Activated naive CD8-positive, alpha-beta T cell treated with anti-CD3 and anti-CD28 coated beads for 36 hours (primary cell): ENCODE measurements at regions not wholly inside any gene's neighbourhood (a gene's known extent, or its start where the extent isn't known, plus 50 kb on each side); places are given as distances from the start of the nearest gene placed in this dataset.

Experiments used
- DNase-seq: peaks from one replicate; pipeline ENCODE4 v3.0.0; 2021
- H3K27ac Mint-ChIP-seq: one replicate; pipeline ENCODE4 v1.8.0; 2022; ENCODE audit warnings: mild to moderate bottlenecking, moderate library complexity, mixed read lengths
- H3K27me3 Mint-ChIP-seq: one replicate; pipeline ENCODE4 v1.8.0; 2022; ENCODE audit warnings: mild to moderate bottlenecking, mixed read lengths
- H3K36me3 Mint-ChIP-seq: one replicate; pipeline ENCODE4 v1.8.0; 2021; ENCODE audit warnings: mild to moderate bottlenecking, mixed read lengths
- H3K4me1 Mint-ChIP-seq: one replicate; pipeline ENCODE4 v1.8.0; 2021; ENCODE audit warnings: mixed read lengths
- H3K4me3 Mint-ChIP-seq: one replicate; pipeline ENCODE4 v1.8.0; 2022; ENCODE audit warnings: mild to moderate bottlenecking, moderate library complexity, mixed read lengths
- H3K9me3 Mint-ChIP-seq: one replicate; pipeline ENCODE4 v1.8.0; 2022; ENCODE audit warnings: mixed read lengths

DNA sequence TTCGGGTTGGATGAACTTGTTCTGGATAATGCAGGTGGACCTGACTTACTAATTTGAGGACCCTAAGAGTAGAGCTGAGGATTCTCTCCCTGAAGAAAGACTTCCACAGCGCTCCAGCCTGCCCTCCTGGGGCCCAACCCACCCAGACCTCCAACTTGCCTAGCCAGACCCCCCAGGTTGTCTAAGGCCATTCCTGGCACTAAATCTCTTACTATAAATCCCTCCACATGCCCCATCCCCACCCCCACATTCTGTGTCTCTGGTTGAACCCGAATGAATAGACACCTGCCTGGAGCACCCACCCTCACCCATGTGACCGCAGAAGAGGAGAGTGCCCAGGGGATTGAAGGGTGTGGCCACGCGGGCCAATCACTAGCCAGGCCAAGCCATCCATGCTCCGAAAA is 1480.0 kb downstream of the TBC1D22A start:
- no peak for DNase-seq
- Mint-ChIP-seq H3K4me3 (no peak overlapping the region), H3K9me3 (no peaks in the 10 kb centered on the region), H3K4me1 (peaks cover 2% of the 10 kb centered on the region), H3K36me3 (no peaks in the 10 kb centered on the region), H3K27ac (no peak overlapping the region), H3K27me3 (peaks cover 13% of the 10 kb centered on the region)

GRCh38 chr22:48241658-48242057 is 1479.2 kb downstream of the TBC1D22A start:
- no peaks in the 10 kb centered on the region for H3K36me3 Mint-ChIP-seq
- H3K27me3 Mint-ChIP-seq = peaks cover 13% of the 10 kb centered on the region
- no peak overlapping the region for H3K4me3 Mint-ChIP-seq
- no peak for DNase-seq
- no peak overlapping the region for H3K27ac Mint-ChIP-seq
- no peaks in the 10 kb centered on the region for H3K9me3 Mint-ChIP-seq
- peaks cover 2% of the 10 kb centered on the region for H3K4me1 Mint-ChIP-seq

GRCh38 chr22:48240935-48241230 is 1478.4 kb downstream of the TBC1D22A start:
- DNase-seq = no peak
- H3K36me3 Mint-ChIP-seq = no peaks in the 10 kb centered on the region
- H3K27ac Mint-ChIP-seq = no peak overlapping the region
- peaks cover 2% of the 10 kb centered on the region for H3K4me1 Mint-ChIP-seq
- H3K27me3 Mint-ChIP-seq = peaks cover 13% of the 10 kb centered on the region
- H3K4me3 Mint-ChIP-seq = no peak overlapping the region
- no peaks in the 10 kb centered on the region for H3K9me3 Mint-ChIP-seq

- peaks cover 2% of the 10 kb centered on the region for H3K4me1 Mint-ChIP-seq
- DNase-seq = no peak
- peaks cover 10% of the 10 kb centered on the region for H3K27me3 Mint-ChIP-seq
- H3K4me3 Mint-ChIP-seq = no peak overlapping the region
- H3K27ac Mint-ChIP-seq = no peak overlapping the region
- H3K9me3 Mint-ChIP-seq = no peaks in the 10 kb centered on the region
- no peaks in the 10 kb centered on the region for H3K36me3 Mint-ChIP-seq
Observed at GRCh38 chr22:48240148-48240934, 1477.9 kb downstream of the TBC1D22A start.

DNA sequence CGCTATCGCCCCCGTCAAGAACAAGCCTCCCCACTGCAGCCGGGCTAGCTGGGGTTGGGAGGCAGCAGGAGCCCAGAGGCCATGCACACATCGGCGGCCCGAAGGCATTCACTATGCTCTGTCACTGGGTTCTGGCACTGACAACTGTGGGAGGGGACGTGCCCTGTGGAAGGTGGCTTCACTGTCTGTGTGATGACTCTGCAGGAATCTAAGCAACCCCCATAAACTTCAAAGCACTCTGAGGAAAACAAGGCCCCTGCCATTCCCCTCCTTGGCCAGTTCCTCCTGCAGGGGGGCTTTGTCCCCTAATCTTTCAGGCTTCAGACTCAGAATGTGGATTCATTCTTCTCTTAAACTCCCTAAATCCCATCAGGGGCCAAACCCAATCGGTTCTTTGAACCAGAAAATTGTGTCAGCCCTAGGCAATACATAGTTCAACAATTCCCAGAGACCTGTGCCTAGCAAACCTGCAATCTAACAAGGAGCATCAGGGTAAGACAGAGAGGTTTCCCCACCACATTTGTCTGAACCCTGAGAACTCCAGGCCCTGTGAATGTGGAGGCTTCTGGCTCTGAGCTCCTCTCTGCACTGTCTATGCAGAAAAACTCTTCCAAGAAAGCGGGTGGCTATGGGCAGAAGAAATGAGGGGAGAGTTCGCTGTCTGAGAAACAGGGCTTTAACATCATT is 1477.2 kb downstream of the TBC1D22A start:
- DNase-seq = no peak
- Mint-ChIP-seq H3K4me1 (peaks cover 2% of the 10 kb centered on the region), H3K9me3 (peaks cover 2% of the 10 kb centered on the region), H3K4me3 (no peak overlapping the region), H3K27ac (no peak overlapping the region), H3K27me3 (peaks cover 9% of the 10 kb centered on the region), H3K36me3 (no peaks in the 10 kb centered on the region)

- no peak overlapping the region for H3K27ac Mint-ChIP-seq
- H3K4me3 Mint-ChIP-seq = no peak overlapping the region
- peaks cover 2% of the 10 kb centered on the region for H3K9me3 Mint-ChIP-seq
- H3K36me3 Mint-ChIP-seq = no peaks in the 10 kb centered on the region
- no peak for DNase-seq
- H3K4me1 Mint-ChIP-seq = peaks cover 2% of the 10 kb centered on the region
- peaks cover 9% of the 10 kb centered on the region for H3K27me3 Mint-ChIP-seq
Observed at GRCh38 chr22:48238966-48239365, 1476.5 kb downstream of the TBC1D22A start.

DNA sequence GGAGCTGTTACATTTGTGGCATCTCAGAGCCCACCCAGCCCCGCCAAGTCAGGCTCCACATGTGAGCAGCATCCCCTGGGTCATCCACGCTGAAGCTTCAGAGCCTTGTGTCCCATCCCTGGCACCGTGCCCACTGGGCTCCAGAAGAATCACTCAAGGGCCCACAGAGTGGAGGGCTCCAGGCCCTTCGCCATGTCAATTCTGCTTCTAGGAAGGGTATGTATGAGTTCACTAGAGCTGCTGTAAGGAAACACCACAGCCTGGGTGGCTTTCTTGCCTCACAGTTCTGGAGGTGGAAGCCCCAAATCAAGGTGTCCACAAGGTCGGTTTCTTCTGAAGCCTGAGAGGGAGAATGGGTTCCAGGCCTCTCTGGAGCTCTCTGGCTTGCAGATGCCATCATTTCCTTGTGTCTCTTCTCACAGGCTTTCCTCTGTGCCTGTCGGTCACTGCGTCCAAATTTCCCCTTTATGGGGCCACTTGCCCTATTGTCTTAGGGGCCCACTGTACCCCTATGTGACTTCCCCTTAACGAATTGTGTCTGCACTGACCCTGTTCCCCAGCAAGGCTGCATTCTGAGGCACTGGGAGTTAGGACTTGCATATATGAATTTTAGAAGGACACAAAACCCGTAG is 1476.0 kb downstream of the TBC1D22A start:
- Mint-ChIP-seq H3K4me3 (no peak overlapping the region), H3K27me3 (peaks cover 5% of the 10 kb centered on the region), H3K4me1 (peaks cover 2% of the 10 kb centered on the region), H3K36me3 (no peaks in the 10 kb centered on the region), H3K9me3 (peaks cover 7% of the 10 kb centered on the region), H3K27ac (no peak overlapping the region)
- no peak for DNase-seq

GRCh38 chr22:48237466-48238283 is 1475.2 kb downstream of the TBC1D22A start:
- Mint-ChIP-seq H3K4me3 (no peak overlapping the region), H3K27ac (no peak overlapping the region), H3K4me1 (peaks cover 2% of the 10 kb centered on the region), H3K27me3 (peaks cover 4% of the 10 kb centered on the region), H3K9me3 (peaks cover 8% of the 10 kb centered on the region), H3K36me3 (no peaks in the 10 kb centered on the region)
- no peak for DNase-seq

GRCh38 chr22:48236261-48236660 is 1473.8 kb downstream of the TBC1D22A start:
- no peaks in the 10 kb centered on the region for H3K4me1 Mint-ChIP-seq
- peaks cover 4% of the 10 kb centered on the region for H3K27me3 Mint-ChIP-seq
- H3K36me3 Mint-ChIP-seq = peaks cover 2% of the 10 kb centered on the region
- peaks cover 18% of the 10 kb centered on the region for H3K9me3 Mint-ChIP-seq
- no peak for DNase-seq
- H3K4me3 Mint-ChIP-seq = no peak overlapping the region
- H3K27ac Mint-ChIP-seq = no peak overlapping the region

- Mint-ChIP-seq H3K9me3 (peaks cover 18% of the 10 kb centered on the region), H3K4me3 (no peak overlapping the region), H3K27me3 (peaks cover 4% of the 10 kb centered on the region), H3K27ac (no peak overlapping the region), H3K36me3 (peaks cover 2% of the 10 kb centered on the region), H3K4me1 (no peaks in the 10 kb centered on the region)
- no peak for DNase-seq
Observed at GRCh38 chr22:48235744-48236143, 1473.3 kb downstream of the TBC1D22A start.

GRCh38 chr22:48234011-48234410 is 1471.6 kb downstream of the TBC1D22A start:
- peaks cover 18% of the 10 kb centered on the region for H3K9me3 Mint-ChIP-seq
- DNase-seq = no peak
- H3K36me3 Mint-ChIP-seq = peaks cover 2% of the 10 kb centered on the region
- H3K4me3 Mint-ChIP-seq = no peak overlapping the region
- H3K4me1 Mint-ChIP-seq = no peaks in the 10 kb centered on the region
- H3K27me3 Mint-ChIP-seq = no peaks in the 10 kb centered on the region
- no peak overlapping the region for H3K27ac Mint-ChIP-seq

DNA sequence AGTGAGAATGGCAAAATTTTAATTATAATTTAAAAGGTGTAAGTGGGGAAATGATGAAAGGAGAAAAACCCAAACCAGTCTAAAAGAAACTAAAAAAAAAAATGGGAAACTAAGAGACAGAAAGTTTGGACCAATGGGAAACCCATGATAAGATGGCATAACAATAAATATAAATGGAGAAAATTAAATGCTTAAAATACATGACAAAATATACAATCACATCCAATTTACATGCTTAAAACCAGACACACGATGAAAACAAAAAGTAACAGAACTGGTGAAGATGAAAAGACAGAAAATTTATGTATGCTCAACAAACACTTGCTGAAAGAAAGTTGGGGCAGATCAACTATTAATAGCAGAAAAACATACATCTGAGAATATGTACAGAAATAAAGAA is 1471.1 kb downstream of the TBC1D22A start:
- Mint-ChIP-seq H3K27ac (no peak overlapping the region), H3K4me3 (no peak overlapping the region), H3K9me3 (peaks cover 18% of the 10 kb centered on the region), H3K4me1 (no peaks in the 10 kb centered on the region), H3K27me3 (no peaks in the 10 kb centered on the region), H3K36me3 (peaks cover 2% of the 10 kb centered on the region)
- DNase-seq = no peak

DNA sequence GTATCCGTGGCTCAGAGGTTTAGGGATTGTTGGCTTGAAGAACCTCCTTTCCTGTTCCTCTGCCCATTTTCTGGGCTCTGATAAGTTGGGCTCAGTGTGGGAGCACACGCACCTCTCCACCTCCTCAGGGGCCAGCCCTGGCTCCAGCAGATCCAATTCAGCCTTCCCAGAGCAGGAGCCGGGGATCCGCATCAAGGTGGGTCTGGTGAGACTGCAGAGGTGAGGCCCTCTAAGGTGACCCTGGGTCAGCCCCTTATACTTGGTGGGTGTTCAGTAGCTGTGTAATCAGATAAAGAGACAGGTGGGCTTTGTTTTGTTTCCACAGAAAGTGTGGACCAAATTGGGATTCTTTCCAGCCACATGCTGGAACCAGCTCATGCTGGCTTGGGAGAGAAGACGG is 1466.0 kb downstream of the TBC1D22A start:
- no peak for DNase-seq
- no peaks in the 10 kb centered on the region for H3K4me1 Mint-ChIP-seq
- H3K9me3 Mint-ChIP-seq = peaks cover 11% of the 10 kb centered on the region
- peaks cover 4% of the 10 kb centered on the region for H3K27me3 Mint-ChIP-seq
- H3K36me3 Mint-ChIP-seq = peaks cover 2% of the 10 kb centered on the region
- H3K27ac Mint-ChIP-seq = no peak overlapping the region
- no peak overlapping the region for H3K4me3 Mint-ChIP-seq

DNA sequence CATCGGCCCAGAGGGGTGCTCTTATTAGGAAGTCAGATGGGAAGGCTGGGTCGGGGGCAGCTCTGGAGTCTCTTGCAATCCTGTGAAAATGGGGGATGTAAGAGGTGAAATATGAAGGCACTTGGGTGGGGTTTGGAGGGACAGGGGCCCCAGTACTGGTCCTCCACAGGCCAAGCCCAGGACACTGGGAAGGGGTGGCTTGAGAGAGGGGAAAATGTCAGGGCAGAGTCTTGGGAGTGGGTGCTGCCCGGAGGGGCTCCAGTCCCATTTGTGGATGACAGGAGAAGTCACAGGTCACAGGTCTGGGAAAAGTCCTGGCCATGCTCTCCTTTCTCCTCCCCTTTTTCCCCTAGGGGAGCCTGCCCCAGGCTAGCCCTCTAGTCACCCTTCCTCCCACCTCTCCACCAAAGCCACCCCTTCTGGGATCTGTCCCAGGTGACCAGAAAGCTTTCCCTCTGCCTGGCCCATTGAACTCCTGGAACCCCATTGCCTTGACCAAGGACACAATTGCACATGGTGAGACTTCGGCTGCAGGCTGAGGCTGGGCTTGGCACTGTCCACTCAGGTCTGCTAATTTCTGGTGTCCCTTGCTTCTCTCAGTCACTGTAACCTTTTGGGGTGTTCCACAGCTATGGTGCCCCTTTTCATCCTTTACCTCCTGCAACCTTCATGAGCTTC is 1465.0 kb downstream of the TBC1D22A start:
- H3K27me3 Mint-ChIP-seq = peaks cover 4% of the 10 kb centered on the region
- no peaks in the 10 kb centered on the region for H3K4me1 Mint-ChIP-seq
- H3K36me3 Mint-ChIP-seq = peaks cover 2% of the 10 kb centered on the region

More for the DNA sequence above, 1465.0 kb downstream of the TBC1D22A start:
- Mint-ChIP-seq H3K9me3 (peaks cover 8% of the 10 kb centered on the region), H3K27ac (no peak overlapping the region), H3K4me3 (no peak overlapping the region)
- DNase-seq = no peak
